ENCODE measurements at regions not wholly inside any gene's neighbourhood (a gene's known extent, or its start where the extent isn't known, plus 50 kb on each side); places are given as distances from the start of the nearest gene placed in this dataset.

DNA sequence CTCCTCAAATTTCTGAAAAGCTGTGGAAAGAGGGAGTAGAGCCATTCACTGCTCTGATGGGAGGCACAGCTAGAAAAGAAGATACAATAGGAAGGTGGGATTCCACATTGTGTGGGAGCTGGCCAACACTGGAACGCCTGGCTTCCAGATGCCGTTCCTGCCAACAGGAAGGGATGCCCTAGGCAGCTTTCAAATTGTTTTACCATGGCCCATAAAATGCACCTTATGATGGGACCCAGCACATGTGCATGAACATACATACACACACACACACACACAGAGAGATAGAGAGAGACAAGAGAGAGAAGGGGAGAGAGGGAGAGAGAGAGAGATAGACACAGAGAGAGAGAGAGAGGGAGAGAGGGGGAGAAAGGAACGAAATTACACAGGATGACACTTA, 86.1 kb upstream of the BZW1 start:
- DNase-seq (ENCODE audit: low spot score, unreplicated experiment): no peak
- peaks cover 4% of the 10 kb centered on the region for H3K9me3 Mint-ChIP-seq (ENCODE audit: low read depth)

GRCh38 chr2:200728630-200729029, 83.1 kb upstream of the BZW1 start:
- peaks cover 34% of the 10 kb centered on the region for H3K27me3 Mint-ChIP-seq
- no peak for TF ChIP-seq CTCF (IDR thresholded peaks at IDR 0.05; ENCODE audit: unreplicated experiment)
- H3K27ac Mint-ChIP-seq: no peak overlapping the region
- no peak overlapping the region for H3K4me3 Mint-ChIP-seq (ENCODE audit: low read depth)
- no peaks in the 10 kb centered on the region for H3K4me1 Mint-ChIP-seq (ENCODE audit: low read depth)
- no peaks in the 10 kb centered on the region for H3K9me3 Mint-ChIP-seq (ENCODE audit: low read depth)
- no peak for DNase-seq (ENCODE audit: low spot score, unreplicated experiment)
- H3K36me3 Mint-ChIP-seq (ENCODE audit: insufficient read depth): no peaks in the 10 kb centered on the region

More for the DNA sequence above, 86.1 kb upstream of the BZW1 start:
- H3K27me3 Mint-ChIP-seq: peaks cover 23% of the 10 kb centered on the region
- no peaks in the 10 kb centered on the region for H3K4me1 Mint-ChIP-seq (ENCODE audit: low read depth)
- H3K27ac Mint-ChIP-seq: no peak overlapping the region
- H3K36me3 Mint-ChIP-seq (ENCODE audit: insufficient read depth): no peaks in the 10 kb centered on the region
- TF ChIP-seq CTCF (IDR thresholded peaks at IDR 0.05; ENCODE audit: unreplicated experiment): no peak
- H3K4me3 Mint-ChIP-seq (ENCODE audit: low read depth): no peak overlapping the region

DNA sequence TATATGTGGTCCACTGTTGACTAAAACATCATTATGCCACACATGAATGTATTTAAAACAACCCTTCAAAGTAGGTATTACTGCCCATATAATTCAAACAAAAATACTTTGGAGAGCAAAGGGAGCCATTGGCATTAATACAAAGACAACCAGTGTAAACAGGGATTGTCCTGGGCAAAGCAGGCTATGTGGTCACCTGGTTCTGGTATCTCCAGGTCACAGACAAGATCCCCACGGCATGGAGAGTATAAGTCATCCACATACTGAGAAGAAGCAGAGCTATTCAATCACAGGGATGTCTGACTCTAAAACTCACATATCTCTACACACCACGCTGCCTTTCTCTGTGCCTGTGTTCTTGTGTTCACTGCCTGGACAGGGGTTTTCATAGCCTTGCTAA, 81.4 kb upstream of the BZW1 start:
- no peak overlapping the region for H3K4me3 Mint-ChIP-seq (ENCODE audit: low read depth)
- DNase-seq (ENCODE audit: low spot score, unreplicated experiment): no peak
- peaks cover 25% of the 10 kb centered on the region for H3K27me3 Mint-ChIP-seq
- no peaks in the 10 kb centered on the region for H3K36me3 Mint-ChIP-seq (ENCODE audit: insufficient read depth)
- H3K27ac Mint-ChIP-seq: no peak overlapping the region
- H3K9me3 Mint-ChIP-seq (ENCODE audit: low read depth): no peaks in the 10 kb centered on the region
- H3K4me1 Mint-ChIP-seq (ENCODE audit: low read depth): no peaks in the 10 kb centered on the region
- no peak for TF ChIP-seq CTCF (IDR thresholded peaks at IDR 0.05; ENCODE audit: unreplicated experiment)

DNA sequence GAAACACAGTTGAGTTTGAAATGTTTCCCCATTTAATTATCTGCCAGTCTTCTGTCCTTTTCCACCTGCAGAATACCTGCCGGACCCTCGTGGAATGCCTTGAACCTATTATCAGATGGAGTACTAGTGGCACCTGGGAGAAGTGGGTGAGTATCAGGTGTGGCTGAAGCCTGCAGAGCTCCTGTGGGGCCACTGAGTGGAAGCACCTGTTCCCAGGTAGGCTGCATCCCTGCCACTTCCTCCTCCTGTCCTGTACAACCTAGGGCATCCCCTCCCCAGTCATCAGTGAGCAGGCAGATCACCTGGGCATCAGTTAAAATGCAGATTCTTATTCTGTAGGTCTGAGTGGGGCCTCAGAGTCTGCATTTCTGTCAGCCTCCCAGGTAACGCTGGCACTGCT, 80.8 kb upstream of the BZW1 start:
- DNase-seq (ENCODE audit: low spot score, unreplicated experiment): no peak
- H3K36me3 Mint-ChIP-seq (ENCODE audit: insufficient read depth): no peaks in the 10 kb centered on the region

GRCh38 chr2:200732866-200733265, 78.8 kb upstream of the BZW1 start:
- no peaks in the 10 kb centered on the region for H3K9me3 Mint-ChIP-seq (ENCODE audit: low read depth)
- DNase-seq (ENCODE audit: low spot score, unreplicated experiment): no peak
- H3K4me3 Mint-ChIP-seq (ENCODE audit: low read depth): no peak overlapping the region
- no peak for TF ChIP-seq CTCF (IDR thresholded peaks at IDR 0.05; ENCODE audit: unreplicated experiment)
- H3K36me3 Mint-ChIP-seq (ENCODE audit: insufficient read depth): no peaks in the 10 kb centered on the region
- H3K4me1 Mint-ChIP-seq (ENCODE audit: low read depth): peaks cover 14% of the 10 kb centered on the region
- H3K27me3 Mint-ChIP-seq: peaks cover 11% of the 10 kb centered on the region
- no peak overlapping the region for H3K27ac Mint-ChIP-seq

More for the DNA sequence above, 80.8 kb upstream of the BZW1 start:
- Mint-ChIP-seq H3K27me3 (peaks cover 20% of the 10 kb centered on the region), H3K4me1 (ENCODE audit: low read depth) (peaks cover 2% of the 10 kb centered on the region), H3K27ac (no peak overlapping the region), H3K4me3 (ENCODE audit: low read depth) (no peak overlapping the region), H3K9me3 (ENCODE audit: low read depth) (no peaks in the 10 kb centered on the region)
- no peak for TF ChIP-seq CTCF (IDR thresholded peaks at IDR 0.05; ENCODE audit: unreplicated experiment)

Data from progenitor cell of endocrine pancreas (in vitro differentiated cells).